K562 (cell line): ENCODE measurements at regions not wholly inside any gene's neighbourhood (a gene's known extent, or its start where the extent isn't known, plus 50 kb on each side); places are given as distances from the start of the nearest gene placed in this dataset.

ENCODE experiments used
- CBX5 ChIP-seq: IDR thresholded peaks from 2 replicates; pipeline ENCODE4 v1.6.1; 2014; ENCODE audit warnings: low read depth, borderline replicate concordance
- CTBP1 ChIP-seq: fragments of 450-650 bp; IDR thresholded peaks from 2 replicates; pipeline ENCODE4 v1.6.1; 2016; ENCODE audit warnings: borderline replicate concordance
- EZH2 ChIP-seq: IDR thresholded peaks from 2 replicates; pipeline ENCODE4 v1.6.1; 2012; ENCODE audit warnings: low read depth, mild to moderate bottlenecking, inconsistent platforms, low read length, borderline replicate concordance
- FOXM1 ChIP-seq, 2 experiments: fragments of 450-650 bp in 1 of 2; sonication (generic) in 1 of 2; formaldehyde crosslinking in 1 of 2; IDR thresholded peaks; 2 replicates each; pipeline versions ENCODE4 v1.6.1 to v1.9.0; 2017 to 2022; ENCODE audit warnings: low read depth in 2 of 2, mild to moderate bottlenecking in 2 of 2, missing genetic modification reagents in 1 of 2, moderate library complexity in 1 of 2
- GABPA ChIP-seq: fragments of 200-800 bp; sonication (Bioruptor generic); conservative IDR thresholded peaks from 2 replicates; pipeline ENCODE4 v1.6.1; 2016; ENCODE audit warnings: low read depth, missing genetic modification characterization, missing compliant biosample characterization
- MXI1 ChIP-seq: IDR thresholded peaks from 2 replicates; pipeline ENCODE4 v1.6.1; 2011; ENCODE audit warnings: low read depth, mild to moderate bottlenecking, improper control_type of control experiment, low read length
- NR3C1 ChIP-seq: sonication (generic); formaldehyde crosslinking; IDR thresholded peaks from 2 replicates; pipeline ENCODE4 v1.8.1; 2022; ENCODE audit warnings: missing genetic modification reagents
- POLR2A ChIP-seq: fragments of 450-650 bp; conservative IDR thresholded peaks from 2 replicates; pipeline ENCODE4 v1.6.1; 2016
- ZBTB8A ChIP-seq: fragments of 450-650 bp; IDR thresholded peaks from 2 replicates; pipeline ENCODE4 v1.6.1; 2018; ENCODE audit warnings: mild to moderate bottlenecking, moderate library complexity; ENCODE audit not compliant: partially characterized antibody
- ZNF589 ChIP-seq: fragments of 200-800 bp; sonication (Bioruptor generic); IDR thresholded peaks from 2 replicates; pipeline ENCODE4 v1.6.1; 2016; ENCODE audit warnings: low read depth, missing genetic modification characterization, missing compliant biosample characterization
- ZSCAN29 ChIP-seq: fragments of 450-650 bp; IDR thresholded peaks from 2 replicates; pipeline ENCODE4 v1.6.1; 2017
- TF ChIP-seq, protein P1 (sequence below): fragments of 250-450 bp; sonication (Bioruptor Pico); IDR thresholded peaks from 2 replicates; pipeline ENCODE4 v1.5.0; 2020; ENCODE audit warnings: mild to moderate bottlenecking, borderline replicate concordance
- TF ChIP-seq, protein P2 (sequence below), 3 experiments: IDR thresholded peaks in 2 of 3; conservative IDR thresholded peaks in 1 of 3; 2 replicates each; pipeline ENCODE4 v1.5.1; 2011 to 2012; ENCODE audit warnings: low read length in 3 of 3, mild to moderate bottlenecking in 3 of 3, control low read depth in 2 of 3, improper control_type of control experiment in 1 of 3, inconsistent platforms in 1 of 3, low read depth in 1 of 3, mixed read lengths in 1 of 3, moderate library complexity in 1 of 3; ENCODE audit not compliant: insufficient read depth in 2 of 3
- TF ChIP-seq, protein P3 (sequence below): sonication (generic); formaldehyde crosslinking; IDR thresholded peaks from 2 replicates; pipeline ENCODE4 v1.8.0; 2022; ENCODE audit warnings: mild to moderate bottlenecking, low read depth, missing genetic modification reagents

DNA sequence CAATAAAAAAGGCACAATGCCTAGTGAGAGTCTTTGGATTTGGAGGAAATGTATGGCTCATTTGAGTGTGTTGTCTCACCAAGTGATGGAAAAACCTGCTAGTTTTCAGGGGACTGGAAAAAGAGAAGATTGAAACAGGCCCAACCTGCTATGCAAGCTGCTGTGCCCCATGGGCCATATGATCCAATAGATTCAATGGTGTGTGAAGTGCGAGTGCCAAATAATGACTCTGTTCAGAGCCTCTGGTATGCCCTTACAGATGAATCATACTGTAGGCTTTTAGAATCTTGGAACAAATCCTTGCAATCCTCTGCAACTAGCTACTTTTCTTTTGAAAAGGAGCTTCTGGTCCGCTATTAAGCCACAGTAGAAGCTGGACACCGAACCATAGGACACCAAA is 529.8 kb upstream of the CNTNAP5 start:
- TF ChIP-seq EZH2 (no peak), MXI1 (no peak), CBX5 (no peak), FOXM1 (IDR thresholded peaks at IDR 0.05; ENCODE audit: low read depth) (no peak), FOXM1 (CRISPR knock-in tag; IDR thresholded peaks at IDR 0.05; ENCODE audit: low read depth) (no peak), ZSCAN29 (no peak), NR3C1 (CRISPR knock-in tag) (no peak), ZNF589 (no peak), POLR2A (no peak), GABPA (tag) (no peak), CTBP1 (no peak), ZBTB8A (no peak)
- TF ChIP-seq, protein P1, sequence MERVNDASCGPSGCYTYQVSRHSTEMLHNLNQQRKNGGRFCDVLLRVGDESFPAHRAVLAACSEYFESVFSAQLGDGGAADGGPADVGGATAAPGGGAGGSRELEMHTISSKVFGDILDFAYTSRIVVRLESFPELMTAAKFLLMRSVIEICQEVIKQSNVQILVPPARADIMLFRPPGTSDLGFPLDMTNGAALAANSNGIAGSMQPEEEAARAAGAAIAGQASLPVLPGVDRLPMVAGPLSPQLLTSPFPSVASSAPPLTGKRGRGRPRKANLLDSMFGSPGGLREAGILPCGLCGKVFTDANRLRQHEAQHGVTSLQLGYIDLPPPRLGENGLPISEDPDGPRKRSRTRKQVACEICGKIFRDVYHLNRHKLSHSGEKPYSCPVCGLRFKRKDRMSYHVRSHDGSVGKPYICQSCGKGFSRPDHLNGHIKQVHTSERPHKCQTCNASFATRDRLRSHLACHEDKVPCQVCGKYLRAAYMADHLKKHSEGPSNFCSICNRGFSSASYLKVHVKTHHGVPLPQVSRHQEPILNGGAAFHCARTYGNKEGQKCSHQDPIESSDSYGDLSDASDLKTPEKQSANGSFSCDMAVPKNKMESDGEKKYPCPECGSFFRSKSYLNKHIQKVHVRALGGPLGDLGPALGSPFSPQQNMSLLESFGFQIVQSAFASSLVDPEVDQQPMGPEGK (CRISPR knock-in tag): no peak
- TF ChIP-seq, protein P2, sequence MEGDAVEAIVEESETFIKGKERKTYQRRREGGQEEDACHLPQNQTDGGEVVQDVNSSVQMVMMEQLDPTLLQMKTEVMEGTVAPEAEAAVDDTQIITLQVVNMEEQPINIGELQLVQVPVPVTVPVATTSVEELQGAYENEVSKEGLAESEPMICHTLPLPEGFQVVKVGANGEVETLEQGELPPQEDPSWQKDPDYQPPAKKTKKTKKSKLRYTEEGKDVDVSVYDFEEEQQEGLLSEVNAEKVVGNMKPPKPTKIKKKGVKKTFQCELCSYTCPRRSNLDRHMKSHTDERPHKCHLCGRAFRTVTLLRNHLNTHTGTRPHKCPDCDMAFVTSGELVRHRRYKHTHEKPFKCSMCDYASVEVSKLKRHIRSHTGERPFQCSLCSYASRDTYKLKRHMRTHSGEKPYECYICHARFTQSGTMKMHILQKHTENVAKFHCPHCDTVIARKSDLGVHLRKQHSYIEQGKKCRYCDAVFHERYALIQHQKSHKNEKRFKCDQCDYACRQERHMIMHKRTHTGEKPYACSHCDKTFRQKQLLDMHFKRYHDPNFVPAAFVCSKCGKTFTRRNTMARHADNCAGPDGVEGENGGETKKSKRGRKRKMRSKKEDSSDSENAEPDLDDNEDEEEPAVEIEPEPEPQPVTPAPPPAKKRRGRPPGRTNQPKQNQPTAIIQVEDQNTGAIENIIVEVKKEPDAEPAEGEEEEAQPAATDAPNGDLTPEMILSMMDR (IDR thresholded peaks at IDR 0.05 in 2 of 3, conservative IDR thresholded peaks at IDR 0.05 in 1 of 3; ENCODE audit: insufficient read depth in 2 of 3, low read depth in 1 of 3, low read length in 3 of 3): no peak
- TF ChIP-seq, protein P3, sequence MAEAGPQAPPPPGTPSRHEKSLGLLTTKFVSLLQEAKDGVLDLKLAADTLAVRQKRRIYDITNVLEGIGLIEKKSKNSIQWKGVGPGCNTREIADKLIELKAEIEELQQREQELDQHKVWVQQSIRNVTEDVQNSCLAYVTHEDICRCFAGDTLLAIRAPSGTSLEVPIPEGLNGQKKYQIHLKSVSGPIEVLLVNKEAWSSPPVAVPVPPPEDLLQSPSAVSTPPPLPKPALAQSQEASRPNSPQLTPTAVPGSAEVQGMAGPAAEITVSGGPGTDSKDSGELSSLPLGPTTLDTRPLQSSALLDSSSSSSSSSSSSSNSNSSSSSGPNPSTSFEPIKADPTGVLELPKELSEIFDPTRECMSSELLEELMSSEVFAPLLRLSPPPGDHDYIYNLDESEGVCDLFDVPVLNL (CRISPR knock-in tag): no peak
